Smooth muscle cell (in vitro differentiated cells): ENCODE measurements at regions not wholly inside any gene's neighbourhood (a gene's known extent, or its start where the extent isn't known, plus 50 kb on each side); places are given as distances from the start of the nearest gene placed in this dataset.

ENCODE experiments used
- DNase-seq: peaks from one replicate; lab custom pipeline; 2025; ENCODE audit not compliant: unreplicated experiment; lab: John Stamatoyannopoulos, UW
- H2AFZ ChIP-seq: fragments of 200-600 bp; sonication (generic); 2 replicates; pipeline ENCODE4 v1.6.0; 2016; ENCODE audit warnings: antibody characterized with exemption, low read depth, mild to moderate bottlenecking
- H3F3A ChIP-seq: fragments of 200-600 bp; sonication (generic); 2 replicates; pipeline ENCODE4 v1.6.0; 2017; ENCODE audit warnings: antibody characterized with exemption, low read depth
- H3K27ac ChIP-seq: fragments of 200-600 bp; sonication (generic); 2 replicates; pipeline ENCODE4 v1.5.1; 2016; ENCODE audit warnings: low read depth, mild to moderate bottlenecking
- H3K27me3 ChIP-seq: fragments of 200-600 bp; sonication (generic); 2 replicates; pipeline ENCODE4 v1.6.1; 2016; ENCODE audit warnings: low read depth, mild to moderate bottlenecking
- H3K36me3 ChIP-seq: fragments of 200-600 bp; sonication (generic); 2 replicates; pipeline ENCODE4 v1.5.1; 2016; ENCODE audit warnings: low read depth
- H3K4me1 ChIP-seq: fragments of 200-600 bp; sonication (generic); 2 replicates; pipeline ENCODE4 v1.5.1; 2016; ENCODE audit warnings: low read depth
- H3K4me2 ChIP-seq: fragments of 200-600 bp; sonication (generic); 2 replicates; pipeline ENCODE4 v1.6.0; 2016; ENCODE audit warnings: mild to moderate bottlenecking
- H3K4me3 ChIP-seq: fragments of 200-600 bp; sonication (generic); 2 replicates; pipeline ENCODE4 v1.5.1; 2016; ENCODE audit warnings: mild to moderate bottlenecking
- H3K79me2 ChIP-seq: fragments of 200-600 bp; sonication (generic); 2 replicates; pipeline ENCODE4 v1.6.0; 2016; ENCODE audit warnings: low read depth, mild to moderate bottlenecking
- H3K9ac ChIP-seq: fragments of 200-600 bp; sonication (generic); 2 replicates; pipeline ENCODE4 v1.6.0; 2016; ENCODE audit warnings: low read depth
- H3K9me3 ChIP-seq: fragments of 200-600 bp; sonication (generic); replicated peaks from 2 replicates; pipeline ENCODE4 v1.5.1; 2016; ENCODE audit warnings: low read depth
- H4K20me1 ChIP-seq: fragments of 200-600 bp; sonication (generic); 2 replicates; pipeline ENCODE4 v1.6.0; 2016; ENCODE audit warnings: low read depth
- WGBS: methylation state at CpG from one replicate; pipeline ENCODE4 v1.1.7; 2016; ENCODE audit warnings: low lambda C conversion rate; 5-methylcytosine and 5-hydroxymethylcytosine counted together
- TF ChIP-seq, protein P1 (sequence below): fragments of 200-600 bp; sonication (generic); IDR thresholded peaks from 2 replicates; pipeline ENCODE4 v1.5.1; 2017; ENCODE audit warnings: borderline replicate concordance, mild to moderate bottlenecking, antibody characterized with exemption; ENCODE audit not compliant: insufficient read depth, poor library complexity, severe bottlenecking

- no peaks in the 10 kb centered on the region for H3K36me3 ChIP-seq
- no peaks in the 10 kb centered on the region for H3K27me3 ChIP-seq
- WGBS: 97% methylated on average over 1 of the region's 1 CpG
- DNase-seq: no peak
- H2AFZ ChIP-seq: no peak overlapping the region
- no peaks in the 10 kb centered on the region for H4K20me1 ChIP-seq
- no peak overlapping the region for H3K9ac ChIP-seq
- H3K4me1 ChIP-seq: no peaks in the 10 kb centered on the region
- H3K4me3 ChIP-seq: no peak overlapping the region
- TF ChIP-seq, protein P1, sequence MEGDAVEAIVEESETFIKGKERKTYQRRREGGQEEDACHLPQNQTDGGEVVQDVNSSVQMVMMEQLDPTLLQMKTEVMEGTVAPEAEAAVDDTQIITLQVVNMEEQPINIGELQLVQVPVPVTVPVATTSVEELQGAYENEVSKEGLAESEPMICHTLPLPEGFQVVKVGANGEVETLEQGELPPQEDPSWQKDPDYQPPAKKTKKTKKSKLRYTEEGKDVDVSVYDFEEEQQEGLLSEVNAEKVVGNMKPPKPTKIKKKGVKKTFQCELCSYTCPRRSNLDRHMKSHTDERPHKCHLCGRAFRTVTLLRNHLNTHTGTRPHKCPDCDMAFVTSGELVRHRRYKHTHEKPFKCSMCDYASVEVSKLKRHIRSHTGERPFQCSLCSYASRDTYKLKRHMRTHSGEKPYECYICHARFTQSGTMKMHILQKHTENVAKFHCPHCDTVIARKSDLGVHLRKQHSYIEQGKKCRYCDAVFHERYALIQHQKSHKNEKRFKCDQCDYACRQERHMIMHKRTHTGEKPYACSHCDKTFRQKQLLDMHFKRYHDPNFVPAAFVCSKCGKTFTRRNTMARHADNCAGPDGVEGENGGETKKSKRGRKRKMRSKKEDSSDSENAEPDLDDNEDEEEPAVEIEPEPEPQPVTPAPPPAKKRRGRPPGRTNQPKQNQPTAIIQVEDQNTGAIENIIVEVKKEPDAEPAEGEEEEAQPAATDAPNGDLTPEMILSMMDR: no peak
- no peak overlapping the region for H3K4me2 ChIP-seq
- H3K9me3 ChIP-seq: no peaks in the 10 kb centered on the region
- no peaks in the 10 kb centered on the region for H3F3A ChIP-seq
- no peak overlapping the region for H3K27ac ChIP-seq
- no peaks in the 10 kb centered on the region for H3K79me2 ChIP-seq
Measured at GRCh38 chr5:96501991-96502646, 69.1 kb upstream of the PCSK1 start.

DNA sequence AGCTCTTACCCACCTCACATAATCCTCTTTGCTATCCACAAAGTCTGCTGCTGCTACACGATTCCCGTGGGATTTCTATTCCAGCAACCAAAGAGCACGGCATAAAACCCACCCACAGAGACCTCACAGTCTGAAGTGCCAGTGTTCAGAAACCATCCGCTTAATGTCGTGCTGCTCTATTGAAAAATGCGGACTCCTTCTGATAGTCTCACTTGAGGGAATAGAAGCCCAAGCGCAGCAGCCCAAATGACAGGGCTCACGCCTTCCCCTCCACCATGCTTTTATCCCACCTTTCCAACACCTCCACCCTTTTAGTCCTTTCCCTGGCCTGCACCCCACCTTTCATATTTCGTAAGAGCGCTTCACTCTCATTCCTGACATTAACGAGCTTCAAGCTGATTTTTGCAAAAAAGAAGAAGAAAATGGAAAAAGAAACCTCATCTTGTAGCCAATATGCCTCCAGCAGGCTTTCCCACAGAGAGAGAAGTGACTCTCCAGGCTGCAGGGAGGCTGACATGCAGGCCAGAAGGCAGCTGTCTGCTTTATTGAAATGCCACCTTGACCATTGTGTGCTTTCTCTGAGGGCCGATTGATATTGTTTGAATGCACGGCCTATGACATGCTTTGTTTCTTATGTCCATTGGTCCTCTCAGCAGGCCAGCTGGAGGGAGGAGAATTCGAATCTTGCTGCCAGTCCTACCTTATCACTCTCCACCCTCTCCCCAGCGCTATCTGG, 70.6 kb upstream of the PCSK1 start:
- Histone ChIP-seq H3K79me2 (no peaks in the 10 kb centered on the region), H3K9ac (no peak overlapping the region), H3K4me3 (no peak overlapping the region), H3K36me3 (no peaks in the 10 kb centered on the region), H3K9me3 (no peaks in the 10 kb centered on the region), H4K20me1 (no peaks in the 10 kb centered on the region), H3K4me2 (no peak overlapping the region), H3K27me3 (no peaks in the 10 kb centered on the region), H3F3A (no peaks in the 10 kb centered on the region), H3K27ac (no peak overlapping the region), H3K4me1 (no peaks in the 10 kb centered on the region), H2AFZ (no peak overlapping the region)
- 87% methylated on average over 15 of the region's 15 CpGs for WGBS
- DNase-seq: no peak
- TF ChIP-seq, protein P1: no peak

DNA sequence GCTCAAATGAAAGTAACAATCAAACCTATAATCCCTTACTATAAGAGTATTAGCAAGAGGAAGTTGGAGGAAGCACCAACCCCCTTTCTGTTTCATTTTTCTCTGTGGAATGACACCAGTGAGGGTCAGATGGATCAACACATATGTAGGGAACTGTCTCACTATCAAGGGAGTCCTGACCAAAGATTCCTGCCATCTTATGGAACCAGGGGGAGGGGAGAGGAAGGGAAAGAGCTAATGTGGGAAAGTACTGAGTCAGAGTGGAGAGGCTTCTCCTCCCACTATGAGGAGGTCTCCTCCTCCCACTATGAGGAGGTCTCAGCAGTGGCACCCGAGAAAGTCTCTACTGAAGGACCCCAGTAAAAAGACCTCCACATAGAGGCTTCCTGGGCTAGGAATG, 73.3 kb upstream of the PCSK1 start:
- 20% methylated on average over 1 of the region's 1 CpG for WGBS
- Histone ChIP-seq H4K20me1 (no peaks in the 10 kb centered on the region), H3K27ac (no peak overlapping the region), H3K9ac (no peak overlapping the region), H3K4me1 (peaks cover 5% of the 10 kb centered on the region), H2AFZ (no peak overlapping the region), H3F3A (no peaks in the 10 kb centered on the region), H3K36me3 (no peaks in the 10 kb centered on the region), H3K27me3 (no peaks in the 10 kb centered on the region), H3K4me2 (no peak overlapping the region), H3K9me3 (no peaks in the 10 kb centered on the region), H3K79me2 (no peaks in the 10 kb centered on the region), H3K4me3 (no peak overlapping the region)
- DNase-seq: no peak
- TF ChIP-seq, protein P1: no peak
